Endothelial cell of umbilical vein (primary cell): ENCODE measurements at regions not wholly inside any gene's neighbourhood (a gene's known extent, or its start where the extent isn't known, plus 50 kb on each side); places are given as distances from the start of the nearest gene placed in this dataset.

Source experiments
- CTCF ChIP-seq, 2 donors: IDR thresholded peaks; 1 replicate in 1 of 2; 2 replicates in 1 of 2; pipeline ENCODE4 v1.5.1; 2011; ENCODE audit warnings: low read length in 2 of 2, mild to moderate bottlenecking in 2 of 2, moderate library complexity in 2 of 2, control low read depth in 1 of 2, inconsistent platforms in 1 of 2, low read depth in 1 of 2; ENCODE audit not compliant: insufficient read depth in 1 of 2; ENCODE audit errors: extremely low read depth in 1 of 2
- POLR2A ChIP-seq: IDR thresholded peaks from 2 replicates; pipeline ENCODE4 v1.6.1; 2012; ENCODE audit warnings: low read depth, mild to moderate bottlenecking, control low read depth, low read length
- TF ChIP-seq, protein P1 (sequence below): IDR thresholded peaks from 2 replicates; pipeline ENCODE4 v1.6.1; 2011; ENCODE audit not compliant: insufficient read depth, insufficient read length

GRCh38 chr6:1179571-1180459 lies 132.1 kb upstream of the FOXQ1 start:
- TF ChIP-seq POLR2A (no peak), CTCF (IDR thresholded peaks at IDR 0.05; ENCODE audit: extremely low read depth in 1 of 2, insufficient read depth in 1 of 2, low read depth in 1 of 2, low read length in 2 of 2) (no peak)
- TF ChIP-seq, protein P1, sequence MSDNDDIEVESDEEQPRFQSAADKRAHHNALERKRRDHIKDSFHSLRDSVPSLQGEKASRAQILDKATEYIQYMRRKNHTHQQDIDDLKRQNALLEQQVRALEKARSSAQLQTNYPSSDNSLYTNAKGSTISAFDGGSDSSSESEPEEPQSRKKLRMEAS, result no peak
